ENCODE measurements at regions not wholly inside any gene's neighbourhood (a gene's known extent, or its start where the extent isn't known, plus 50 kb on each side); places are given as distances from the start of the nearest gene placed in this dataset.
"Not testable (repeated sequence)": the region's sequence is repeated elsewhere in the genome, so short reads cannot be mapped to it uniquely, and the experiment has no call there.

GRCh38 chr10:130929422-130930325 is 381.8 kb downstream of the TCERG1L start:
- DNase-seq = no peak

- no peak for DNase-seq
Observed at GRCh38 chr10:130930821-130931220, 380.7 kb downstream of the TCERG1L start.

- no peak for DNase-seq
Observed at GRCh38 chr10:130931256-130931655, 380.3 kb downstream of the TCERG1L start.

GRCh38 chr10:130932326-130933007 is 379.1 kb downstream of the TCERG1L start:
- DNase-seq = no peak

GRCh38 chr10:130933008-130933390 is 378.5 kb downstream of the TCERG1L start:
- no peak for DNase-seq

- no peak for DNase-seq
Observed at GRCh38 chr10:130934293-130935127, 377.0 kb downstream of the TCERG1L start.

GRCh38 chr10:130935128-130935439 is 376.4 kb downstream of the TCERG1L start:
- DNase-seq = no peak

GRCh38 chr10:130935897-130936550 is 375.5 kb downstream of the TCERG1L start:
- DNase-seq = no peak

GRCh38 chr10:130936851-130937250 is 374.7 kb downstream of the TCERG1L start:
- DNase-seq = no peak

- DNase-seq = no peak
Observed at GRCh38 chr10:130938051-130938450, 373.5 kb downstream of the TCERG1L start.

- DNase-seq = not testable (repeated sequence)
Observed at GRCh38 chr10:130938891-130939290, 372.6 kb downstream of the TCERG1L start.

GRCh38 chr10:130941886-130942285 is 369.6 kb downstream of the TCERG1L start:
- no peak for DNase-seq

- DNase-seq = no peak
Observed at GRCh38 chr10:130952086-130952485, 359.4 kb downstream of the TCERG1L start.

GRCh38 chr10:130954326-130954905 is 357.1 kb downstream of the TCERG1L start:
- no peak for DNase-seq

GRCh38 chr10:130956251-130956650 is 355.3 kb downstream of the TCERG1L start:
- no peak for DNase-seq

GRCh38 chr10:130957423-130957822 is 354.1 kb downstream of the TCERG1L start:
- DNase-seq = no peak

GRCh38 chr10:130958003-130958402 is 353.5 kb downstream of the TCERG1L start:
- DNase-seq = no peak

GRCh38 chr10:130958981-130959751 is 352.4 kb downstream of the TCERG1L start:
- DNase-seq = no peak

GRCh38 chr10:130959752-130960195 is 351.7 kb downstream of the TCERG1L start:
- DNase-seq = no peak

- no peak for DNase-seq
Observed at GRCh38 chr10:130960531-130960930, 351.0 kb downstream of the TCERG1L start.

- DNase-seq = no peak
Observed at GRCh38 chr10:130961506-130962239, 349.8 kb downstream of the TCERG1L start.
